ENCODE measurements at regions not wholly inside any gene's neighbourhood (a gene's known extent, or its start where the extent isn't known, plus 50 kb on each side); places are given as distances from the start of the nearest gene placed in this dataset.

DNA sequence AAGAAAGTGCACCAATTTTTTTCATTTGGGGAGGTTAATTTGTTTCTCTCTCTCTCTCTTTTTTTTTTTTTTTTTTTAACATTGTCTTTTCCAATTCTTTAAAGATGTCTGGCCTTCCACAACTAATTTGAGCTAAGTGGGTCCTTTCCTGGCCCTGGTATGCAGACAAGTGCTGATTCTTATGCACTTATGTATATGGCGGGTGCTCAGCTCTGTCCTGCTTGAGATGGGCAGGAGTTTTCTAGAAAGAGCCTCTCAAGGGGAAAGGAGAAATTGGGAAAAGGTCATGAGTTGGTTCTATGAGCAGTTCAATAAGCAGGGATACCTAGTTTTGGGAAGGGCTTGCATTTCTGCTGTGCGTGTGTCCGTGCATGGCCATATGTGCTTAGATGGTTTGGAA is 67.8 kb upstream of the NPVF start:
- TF ChIP-seq POLR2A (IDR thresholded peaks at IDR 0.05) (no peak), CTCF (IDR thresholded peaks at IDR 0.05) (no peak)

Data from Peyer's patch (tissue), 4 donors.